ENCODE measurements at regions not wholly inside any gene's neighbourhood (a gene's known extent, or its start where the extent isn't known, plus 50 kb on each side); places are given as distances from the start of the nearest gene placed in this dataset.
A peak's percentile ranks its signal among the peaks of the same experiment; 100 is the strongest.
"Not testable (repeated sequence)": the region's sequence is repeated elsewhere in the genome, so short reads cannot be mapped to it uniquely, and the experiment has no call there.

DNA sequence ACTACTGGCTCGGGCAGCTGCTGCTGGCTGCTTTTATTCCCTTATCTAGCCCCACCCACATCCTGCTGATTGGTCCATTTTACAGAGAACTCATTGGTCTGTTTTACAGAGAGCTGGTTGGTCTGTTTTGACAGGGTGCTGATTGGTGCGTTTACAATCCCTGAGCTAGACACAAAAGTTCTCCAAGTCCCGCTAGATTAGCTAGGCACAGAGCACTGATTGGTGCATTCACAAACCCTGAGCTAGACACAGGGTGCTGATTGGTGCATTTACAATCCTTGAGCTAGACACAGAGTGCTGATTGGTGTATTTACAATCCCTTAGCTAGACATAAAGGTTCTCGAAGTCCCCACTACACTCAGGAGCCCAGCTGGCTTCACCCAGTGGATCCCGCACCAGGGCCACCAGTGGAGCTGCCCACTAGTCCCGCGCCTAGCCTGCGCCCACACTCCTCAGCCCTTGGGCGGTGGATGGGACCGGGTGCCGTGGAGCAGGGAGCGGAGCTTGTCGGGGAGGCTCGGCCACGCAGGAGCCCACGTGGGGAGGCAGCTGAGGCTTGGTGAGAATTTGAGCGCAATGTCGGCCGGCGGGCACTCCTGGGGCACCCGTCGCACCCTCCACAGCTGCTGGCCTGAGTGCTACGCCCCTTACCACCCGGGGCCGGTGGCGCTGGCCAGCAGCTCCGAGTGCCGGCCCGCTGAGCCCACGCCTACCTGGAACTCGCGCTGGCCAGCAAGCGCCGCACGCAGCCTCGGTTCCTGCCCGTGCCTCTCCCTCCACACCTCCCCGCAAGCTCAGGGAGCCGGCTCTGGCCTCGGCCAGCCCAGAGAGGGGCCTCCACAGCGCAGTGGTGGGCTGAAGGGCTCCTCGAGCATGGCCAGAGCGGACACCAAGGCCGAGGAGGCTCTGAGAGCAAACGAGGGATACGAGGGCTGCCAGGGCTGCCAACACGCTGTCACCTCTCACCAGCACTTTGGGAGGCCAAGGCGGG, 91.1 kb upstream of the HS3ST2 start:
- DNase-seq: not testable (repeated sequence)

DNA sequence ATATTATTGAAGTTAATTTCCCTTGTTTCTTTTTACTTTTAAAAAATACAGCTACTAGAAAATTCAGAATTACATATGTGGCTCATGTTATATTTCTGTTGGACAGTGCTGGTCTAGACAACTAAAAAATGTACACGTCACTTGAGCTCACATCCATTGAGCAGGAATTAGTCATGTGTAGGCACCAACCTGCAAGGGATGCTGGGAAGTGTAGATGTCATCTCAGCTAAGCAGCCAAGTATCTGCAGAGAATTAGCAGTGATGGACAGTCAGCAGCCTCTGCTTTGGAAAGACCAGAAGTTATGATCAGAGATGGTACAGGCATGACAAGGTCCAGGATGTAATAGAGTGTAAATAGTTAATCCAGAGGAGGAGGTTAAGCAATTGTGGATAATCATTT, 87.1 kb upstream of the HS3ST2 start:
- DNase-seq: no peak

GRCh38 chr16:22727285-22728166, 86.4 kb upstream of the HS3ST2 start:
- no peak for DNase-seq

DNA sequence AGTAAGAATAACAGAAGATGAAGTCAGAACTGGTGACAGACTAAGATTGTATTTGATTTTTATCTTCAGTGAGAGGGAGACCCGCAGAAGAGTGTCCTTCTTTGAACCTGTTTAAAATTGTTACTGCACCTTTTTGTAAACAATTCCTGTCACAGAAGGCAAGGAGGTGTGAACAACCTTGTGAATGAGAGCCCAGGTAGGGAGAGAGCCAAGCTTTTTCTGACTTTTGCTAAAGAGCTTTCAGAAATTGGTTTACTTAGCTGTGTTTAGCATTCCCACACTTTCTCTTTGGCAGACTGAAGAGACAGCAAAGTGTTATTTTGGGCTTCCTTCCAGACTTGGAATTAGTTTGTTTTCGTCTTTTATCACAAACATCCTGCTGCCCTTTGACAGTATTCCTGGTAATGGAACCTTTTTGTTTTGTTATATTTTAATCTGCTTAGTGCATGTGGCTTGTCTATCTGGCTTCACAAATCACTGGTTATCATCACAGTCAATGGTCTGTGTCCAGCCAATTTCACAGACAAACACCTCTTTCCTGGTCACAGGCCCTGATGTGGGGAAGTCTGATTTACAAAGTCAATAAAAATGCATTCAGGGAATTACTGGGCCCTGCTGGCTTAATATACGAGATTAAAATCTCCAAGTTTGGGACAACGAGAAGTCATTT, 85.7 kb upstream of the HS3ST2 start:
- DNase-seq: no peak

DNA sequence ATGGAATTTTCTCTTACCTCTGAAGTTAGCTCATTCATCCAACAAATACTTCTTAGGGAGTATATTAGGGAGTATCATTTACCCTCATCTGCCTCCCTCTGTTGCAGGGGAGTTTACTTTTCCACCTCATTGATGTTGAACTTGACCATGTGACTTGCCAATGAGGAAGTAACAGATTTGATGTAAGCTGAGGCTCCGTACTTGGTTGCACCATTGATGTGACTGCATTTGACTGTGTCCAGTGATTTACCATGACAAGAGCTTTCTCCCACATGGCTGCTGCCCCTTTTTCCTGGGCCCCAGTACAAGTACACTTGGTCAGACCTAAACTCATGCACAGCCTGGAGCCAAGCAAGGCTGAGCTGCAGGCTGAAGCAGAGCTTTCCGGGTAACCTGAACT, 81.6 kb upstream of the HS3ST2 start:
- DNase-seq: peak; percentile 1

DNA sequence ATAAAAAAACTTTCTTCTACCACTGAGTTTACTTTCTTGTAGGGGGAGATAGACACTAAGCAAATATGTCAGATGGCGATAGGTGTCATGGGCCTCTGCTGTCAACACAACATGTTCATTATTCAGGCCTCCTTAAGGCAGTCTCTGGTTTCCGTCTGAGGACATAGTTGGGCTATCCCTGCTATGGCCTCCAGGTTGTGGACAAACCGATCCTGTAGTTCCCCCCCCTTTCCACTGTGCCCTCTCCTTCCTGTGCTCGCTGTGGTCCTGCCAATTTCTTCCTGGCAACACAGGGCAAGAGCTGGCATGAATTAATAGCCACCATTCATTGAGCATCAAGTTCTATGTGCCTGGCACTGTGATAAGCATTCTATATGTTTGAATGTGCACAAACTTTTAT, 81.0 kb upstream of the HS3ST2 start:
- DNase-seq: no peak

DNA sequence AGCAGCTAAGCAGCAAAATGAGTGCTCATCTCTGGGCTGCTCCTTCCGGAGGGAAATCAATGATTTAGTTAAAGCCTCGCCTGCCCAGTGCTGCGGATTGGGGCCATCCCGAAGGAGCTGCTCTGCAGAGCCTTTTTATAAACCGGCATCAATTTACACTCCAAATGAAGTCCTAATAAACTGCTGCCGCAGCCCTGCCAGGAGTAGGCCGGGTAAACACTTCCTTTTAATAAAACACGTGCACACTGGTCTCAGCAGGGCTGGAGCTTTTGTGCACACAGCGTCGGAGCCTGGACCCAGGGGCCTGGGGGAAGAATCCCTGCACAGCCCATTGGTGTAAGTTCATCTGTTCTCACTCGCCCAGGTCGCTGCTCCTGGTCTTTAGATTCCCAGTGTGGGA, 79.6 kb upstream of the HS3ST2 start:
- no peak for DNase-seq

DNA sequence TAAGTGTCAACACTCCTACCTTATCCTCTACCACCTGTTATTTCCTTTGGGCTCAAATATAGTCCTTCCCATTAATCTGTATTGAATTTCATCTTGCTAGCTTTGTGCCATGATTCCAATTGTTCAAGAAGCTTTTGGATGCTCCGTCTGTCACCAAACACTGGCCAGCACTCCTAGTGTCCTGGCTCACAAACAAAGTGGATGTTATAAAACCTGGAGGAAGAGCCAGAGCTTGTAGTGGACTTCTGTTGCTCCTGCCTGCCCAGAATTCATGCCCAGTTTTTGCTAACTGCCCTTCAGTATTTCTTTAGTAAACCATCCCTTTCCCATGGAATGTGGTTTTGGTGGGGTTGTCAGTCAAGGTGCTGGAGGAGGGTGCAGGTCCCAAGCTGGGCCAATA, 77.2 kb upstream of the HS3ST2 start:
- DNase-seq: no peak

DNA sequence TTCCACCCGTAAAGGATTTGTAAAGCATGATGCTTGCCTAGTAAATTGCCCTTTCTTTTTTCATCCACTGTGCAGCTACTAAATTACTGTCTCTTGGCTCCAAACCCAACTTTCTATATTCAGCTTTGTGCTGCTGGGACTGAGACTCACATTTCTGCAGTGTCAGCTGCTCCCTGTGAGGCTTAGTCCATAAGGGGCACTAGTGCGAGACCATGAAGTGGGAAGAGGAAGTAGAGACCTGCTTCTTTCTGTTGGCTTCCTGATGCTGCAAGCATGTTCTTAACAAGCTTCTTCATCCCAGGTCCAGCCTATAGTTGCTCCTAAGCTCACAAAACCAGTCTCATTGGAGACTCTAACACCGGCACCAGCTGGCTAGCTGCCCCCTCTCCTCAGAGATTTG, 74.9 kb upstream of the HS3ST2 start:
- DNase-seq: peak; percentile 10

GRCh38 chr16:22743401-22743800, 70.6 kb upstream of the HS3ST2 start:
- DNase-seq: peak; percentile 60

DNA sequence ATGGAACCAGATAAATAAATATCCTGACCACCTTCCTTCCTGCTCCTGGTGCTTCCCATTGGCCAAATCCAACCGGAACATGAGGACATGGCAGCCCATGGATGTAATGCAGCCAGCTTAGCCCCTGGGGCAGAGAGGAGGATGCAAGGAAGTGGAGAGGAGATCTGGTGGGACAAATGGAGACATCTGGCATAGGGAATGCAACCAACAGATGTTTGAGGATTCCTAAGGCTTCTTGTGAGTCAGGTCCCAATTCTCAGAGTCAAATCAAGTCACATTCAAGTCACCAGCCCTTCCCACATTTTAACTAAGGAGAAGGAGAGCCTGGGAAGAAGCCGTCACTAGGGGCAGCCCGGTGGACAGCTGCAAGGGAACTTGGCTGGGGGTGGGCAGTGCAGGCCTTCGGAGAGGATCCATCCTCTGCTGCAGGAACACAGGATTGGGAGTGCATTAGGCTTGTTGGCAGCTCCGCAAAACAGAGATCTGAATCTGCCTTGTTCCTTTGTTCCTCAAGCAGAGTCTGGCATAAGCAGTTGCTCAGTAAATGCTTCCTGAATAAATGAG, 62.8 kb upstream of the HS3ST2 start:
- no peak for DNase-seq

DNA sequence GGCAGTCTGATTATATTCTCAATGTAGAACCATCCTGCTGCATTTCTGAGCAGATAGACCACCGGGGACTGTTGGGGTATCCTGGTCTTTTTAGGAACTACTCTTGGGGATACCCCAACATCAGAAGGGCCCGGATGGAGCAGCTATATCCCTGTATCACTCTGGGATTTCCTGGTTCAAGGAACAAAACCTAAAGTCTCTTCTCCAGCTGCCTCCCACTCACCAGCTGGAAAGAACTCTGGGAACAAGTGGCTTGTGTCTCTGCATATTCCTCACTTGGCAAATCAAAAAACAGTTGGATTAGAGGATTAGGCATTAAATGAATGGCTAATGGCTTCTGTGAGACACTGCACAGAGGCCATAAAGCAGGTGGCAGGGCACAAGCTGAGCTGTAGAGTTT, 62.3 kb upstream of the HS3ST2 start:
- DNase-seq: no peak

GRCh38 chr16:22753451-22753850, 60.5 kb upstream of the HS3ST2 start:
- no peak for DNase-seq

DNA sequence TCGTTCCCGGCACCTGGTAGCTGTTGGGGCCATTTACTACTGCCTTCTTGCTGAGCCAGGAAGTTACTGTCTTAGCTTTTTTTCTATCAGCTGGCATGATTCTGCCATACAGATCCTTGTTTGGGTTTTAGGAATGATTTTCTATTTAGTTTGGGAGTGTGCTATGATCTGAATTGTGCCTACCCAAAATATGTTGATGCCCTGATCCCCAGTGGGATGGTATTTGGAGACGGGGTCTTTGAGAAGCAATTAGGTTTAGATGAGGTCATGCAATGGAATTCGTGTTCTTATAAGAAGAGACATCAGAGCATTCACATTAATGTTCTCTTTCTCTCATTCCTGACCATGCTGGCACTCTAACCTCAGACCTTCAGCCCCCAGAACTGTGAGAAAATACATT, 59.4 kb upstream of the HS3ST2 start:
- no peak for DNase-seq

DNA sequence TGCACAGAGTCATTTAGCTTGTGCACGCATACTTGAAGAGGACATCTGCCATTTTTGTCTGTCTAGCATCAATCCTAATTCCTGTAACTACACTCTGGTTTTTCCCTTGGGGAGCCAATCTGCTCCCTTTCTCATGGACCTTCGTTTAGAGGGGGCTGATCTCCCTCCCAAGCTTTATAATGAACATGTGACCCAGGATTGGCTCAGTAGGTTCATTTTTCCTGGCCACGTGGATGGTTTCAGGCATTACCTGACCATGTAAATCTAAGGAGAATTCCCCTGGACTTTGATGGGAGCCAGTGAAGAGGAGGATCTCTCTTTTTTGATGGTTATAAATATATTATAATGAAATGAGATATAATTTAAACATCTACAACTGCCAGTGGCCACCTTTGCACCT, 56.8 kb upstream of the HS3ST2 start:
- DNase-seq: no peak

- no peak for DNase-seq
These were observed 51.5 kb upstream of the HS3ST2 start for GRCh38 chr16:22762486-22762885.

DNA sequence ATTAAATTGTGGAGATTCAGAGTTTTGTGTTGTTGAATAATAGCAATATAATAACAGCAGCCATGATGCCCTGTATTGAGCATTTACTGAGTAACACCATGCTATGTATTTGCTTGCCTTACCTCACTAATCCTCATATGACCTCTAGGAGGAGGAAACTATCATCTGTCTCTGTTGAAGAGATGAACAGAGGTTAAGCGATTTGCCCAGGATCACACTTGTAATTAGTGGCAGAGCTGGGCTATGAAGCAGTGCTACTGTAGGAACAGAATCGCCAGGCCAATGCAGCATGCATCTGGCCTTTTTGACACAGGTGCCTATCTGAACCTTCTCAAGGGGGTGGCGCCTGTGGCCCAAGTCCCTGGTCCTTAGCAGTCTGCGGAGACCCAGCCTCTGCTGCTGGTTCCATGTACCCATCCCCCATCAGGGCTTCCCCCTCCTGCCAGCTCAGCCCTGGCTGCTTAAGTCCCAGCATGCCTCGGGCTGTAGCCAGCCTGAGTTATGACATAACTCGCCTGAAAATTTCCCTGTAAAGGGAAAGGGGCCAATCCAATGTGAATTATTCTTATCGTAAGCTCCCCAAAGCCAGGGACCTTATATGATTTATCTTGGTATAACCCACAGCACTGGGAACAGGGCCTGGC, 50.4 kb upstream of the HS3ST2 start:
- DNase-seq: no peak
